Mucosa of descending colon (tissue), 3 donors: ENCODE measurements at regions not wholly inside any gene's neighbourhood (a gene's known extent, or its start where the extent isn't known, plus 50 kb on each side); places are given as distances from the start of the nearest gene placed in this dataset.

Experiments used
- ATAC-seq: fragments of 200-7000 bp; cut with Tn5 transposase; one replicate; pipeline ENCODE4 v1.9.1; 2020; ENCODE audit warnings: mild to moderate bottlenecking, moderate library complexity
- DNase-seq, 3 donors: peaks; one replicate each; pipeline ENCODE4 v3.0.0-alpha.2; 2020
- H3K36me3 ChIP-seq: fragments of 200-600 bp; one replicate; pipeline ENCODE4 v1.8.0; 2021; ENCODE audit warnings: low read depth, mild to moderate bottlenecking
- H3K4me1 ChIP-seq: fragments of 200-600 bp; one replicate; pipeline ENCODE4 v1.8.0; 2021; ENCODE audit warnings: low read depth, mild to moderate bottlenecking
- H3K4me3 ChIP-seq: fragments of 200-600 bp; one replicate; pipeline ENCODE4 v1.8.0; 2021; ENCODE audit warnings: mild to moderate bottlenecking
- H3K9me3 ChIP-seq: fragments of 200-600 bp; one replicate; pipeline ENCODE4 v1.8.0; 2021; ENCODE audit warnings: mild to moderate bottlenecking
- CTCF ChIP-seq: fragments of 200-600 bp; IDR thresholded peaks from one replicate; pipeline ENCODE4 v1.8.0; 2022; ENCODE audit warnings: antibody characterized with exemption, mild to moderate bottlenecking
- intact Hi-C, 2 donors: fragments of 100-400 bp; cut with DNase I in 1 of 2; cut with micrococcal nuclease in 1 of 2; formaldehyde crosslinking; loops; one replicate each; pipeline versions ENCODE4 v1.11.0 to v1.11.1; 2022; cut with DNase I, micrococcal nuclease
- donor health status: DM: no; HTN: no; CAD: no; lungs with moderate emphysema.
- donor health status: DM: no; HTN: no; CAD: no.
- donor health status: DM: no; HTN: yes; CAD: no.

GRCh38 chr13:28564030-28564429 is 69.1 kb upstream of the FLT1 start:
- TF ChIP-seq CTCF, result no peak

GRCh38 chr13:28563609-28564008 is 68.7 kb upstream of the FLT1 start:
- no peak for TF ChIP-seq CTCF
- no peaks in the 10 kb centered on the region for H3K36me3 ChIP-seq
- DNase-seq, result no peak
- H3K4me1 ChIP-seq, result no peaks in the 10 kb centered on the region
- ATAC-seq, result no peak
- no peaks in the 10 kb centered on the region for H3K9me3 ChIP-seq
- H3K4me3 ChIP-seq, result no peak overlapping the region
- intact Hi-C loops, result no loop called here

More at GRCh38 chr13:28564030-28564429, 69.1 kb upstream of the FLT1 start:
- Histone ChIP-seq H3K36me3 (no peaks in the 10 kb centered on the region), H3K4me1 (no peaks in the 10 kb centered on the region), H3K9me3 (no peaks in the 10 kb centered on the region), H3K4me3 (no peak overlapping the region)
- intact Hi-C loops, result no loop called here
- DNase-seq (peak; percentile 64 to 73 (median 69)), ATAC-seq (peak; percentile 88)

- DNase-seq (no peak), ATAC-seq (no peak)
- no peaks in the 10 kb centered on the region for H3K9me3 ChIP-seq
- H3K4me1 ChIP-seq, result no peaks in the 10 kb centered on the region
- intact Hi-C loops, result no loop called here
- no peak overlapping the region for H3K4me3 ChIP-seq
- H3K36me3 ChIP-seq, result no peaks in the 10 kb centered on the region
- no peak for TF ChIP-seq CTCF
Observed at GRCh38 chr13:28560612-28561011, 65.7 kb upstream of the FLT1 start.

GRCh38 chr13:28559636-28560259 is 64.8 kb upstream of the FLT1 start:
- intact Hi-C loops, result no loop called here
- no peak for DNase-seq

GRCh38 chr13:28558567-28558966 is 63.6 kb upstream of the FLT1 start:
- intact Hi-C loops, result no loop called here
- DNase-seq (no peak), ATAC-seq (no peak)
- Histone ChIP-seq H3K4me1 (no peaks in the 10 kb centered on the region), H3K9me3 (no peaks in the 10 kb centered on the region), H3K36me3 (no peaks in the 10 kb centered on the region), H3K4me3 (no peak overlapping the region)
- TF ChIP-seq CTCF, result no peak

More at GRCh38 chr13:28559636-28560259, 64.8 kb upstream of the FLT1 start:
- H3K4me3 ChIP-seq, result no peak overlapping the region
- H3K36me3 ChIP-seq, result no peaks in the 10 kb centered on the region
- TF ChIP-seq CTCF, result no peak
- H3K4me1 ChIP-seq, result no peaks in the 10 kb centered on the region
- no peaks in the 10 kb centered on the region for H3K9me3 ChIP-seq
- ATAC-seq, result no peak
